Activated CD8-positive, alpha-beta memory T cell treated with anti-CD3 and anti-CD28 coated beads, Interleukin-2, amount 50 U/mL, for 1 hour (primary cell): ENCODE measurements at regions not wholly inside any gene's neighbourhood (a gene's known extent, or its start where the extent isn't known, plus 50 kb on each side); places are given as distances from the start of the nearest gene placed in this dataset.
"Not testable (repeated sequence)": the region's sequence is repeated elsewhere in the genome, so short reads cannot be mapped to it uniquely, and the experiment has no call there.

Source experiments
- DNase-seq: peaks from one replicate; pipeline ENCODE4 v3.0.0-alpha.2; 2020; ENCODE audit errors: extremely low read depth

- DNase-seq: not testable (repeated sequence)
These were observed 268.4 kb downstream of the ZNF37A start for GRCh38 chr10:38362514-38362913.

GRCh38 chr10:38364073-38364472 lies 269.9 kb downstream of the ZNF37A start:
- not testable (repeated sequence) for DNase-seq

- not testable (repeated sequence) for DNase-seq
These were observed 271.8 kb downstream of the ZNF37A start for GRCh38 chr10:38365917-38366316.

- DNase-seq: not testable (repeated sequence)
These were observed 289.7 kb downstream of the ZNF37A start for GRCh38 chr10:38383800-38384199.

- not testable (repeated sequence) for DNase-seq
These were observed 292.7 kb downstream of the ZNF37A start for GRCh38 chr10:38386869-38387268.

- DNase-seq: not testable (repeated sequence)
These were observed 296.6 kb downstream of the ZNF37A start for GRCh38 chr10:38390725-38391124.

- DNase-seq: not testable (repeated sequence)
These were observed 301.3 kb downstream of the ZNF37A start for GRCh38 chr10:38395465-38395864.

GRCh38 chr10:38396178-38396954 lies 302.2 kb downstream of the ZNF37A start:
- DNase-seq: not testable (repeated sequence)

- not testable (repeated sequence) for DNase-seq
These were observed 307.4 kb downstream of the ZNF37A start for GRCh38 chr10:38401565-38401964.

- DNase-seq: peak; percentile 81
These were observed 308.6 kb downstream of the ZNF37A start for GRCh38 chr10:38402442-38403346.

- not testable (repeated sequence) for DNase-seq
These were observed 309.4 kb downstream of the ZNF37A start for GRCh38 chr10:38403347-38404117.

- not testable (repeated sequence) for DNase-seq
These were observed 329.5 kb downstream of the ZNF37A start for GRCh38 chr10:38423634-38424033.

- not testable (repeated sequence) for DNase-seq
These were observed 336.1 kb downstream of the ZNF37A start for GRCh38 chr10:38430242-38430641.

- DNase-seq: not testable (repeated sequence)
These were observed 343.2 kb downstream of the ZNF37A start for GRCh38 chr10:38437359-38437758.

GRCh38 chr10:38448614-38449355 lies 354.6 kb downstream of the ZNF37A start:
- DNase-seq: not testable (repeated sequence)

GRCh38 chr10:38449618-38450017 lies 355.5 kb downstream of the ZNF37A start:
- DNase-seq: not testable (repeated sequence)

- DNase-seq: not testable (repeated sequence)
These were observed 356.4 kb downstream of the ZNF37A start for GRCh38 chr10:38450372-38451057.

- DNase-seq: not testable (repeated sequence)
These were observed 357.3 kb downstream of the ZNF37A start for GRCh38 chr10:38451306-38451967.
